SKM-1 (cell line): ENCODE measurements at regions not wholly inside any gene's neighbourhood (a gene's known extent, or its start where the extent isn't known, plus 50 kb on each side); places are given as distances from the start of the nearest gene placed in this dataset.
"Not testable (repeated sequence)": the region's sequence is repeated elsewhere in the genome, so short reads cannot be mapped to it uniquely, and the experiment has no call there.

ENCODE experiments used
- DNase-seq: peaks from one replicate; lab custom pipeline; 2025; ENCODE audit not compliant: unreplicated experiment; lab: John Stamatoyannopoulos, UW

- DNase-seq, result no peak
Measured at GRCh38 chr1:60822252-60822651, 260.1 kb upstream of the NFIA start.

GRCh38 chr1:60821156-60821555 is 261.2 kb upstream of the NFIA start:
- no peak for DNase-seq

DNA sequence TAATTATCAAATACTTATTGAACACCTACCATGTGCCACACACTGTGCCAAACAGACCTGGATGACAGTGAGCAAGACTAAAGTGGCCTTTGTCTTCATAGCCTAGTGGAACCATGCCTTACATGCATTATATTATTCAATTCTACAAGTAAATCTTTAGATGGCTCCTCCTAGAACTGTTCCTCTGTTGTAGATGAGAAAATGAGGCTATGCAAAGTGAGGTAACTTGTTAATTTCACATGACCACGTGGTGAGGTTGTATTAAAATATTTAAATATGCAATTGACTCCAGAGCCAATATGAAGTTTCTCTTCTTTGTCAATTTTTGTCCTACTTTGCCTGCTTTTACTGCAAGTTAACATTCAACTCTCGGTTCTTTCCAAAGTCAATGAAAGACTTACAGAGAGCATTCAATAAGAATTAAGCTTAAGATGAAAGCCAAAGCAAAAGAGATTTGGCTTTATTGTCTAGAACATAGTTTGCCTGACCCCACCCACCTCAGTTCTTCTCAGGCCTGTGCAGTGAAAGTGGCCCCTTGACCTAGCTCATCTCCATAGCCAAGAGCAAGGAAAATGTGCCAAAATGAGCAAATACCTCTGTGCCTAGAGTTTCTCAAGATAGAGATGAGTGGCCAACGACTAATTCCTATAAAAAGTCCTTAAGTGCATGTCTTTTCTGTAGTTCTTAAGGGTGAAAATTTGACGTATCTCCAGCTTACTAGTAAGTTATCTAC is 263.2 kb upstream of the NFIA start:
- no peak for DNase-seq

DNA sequence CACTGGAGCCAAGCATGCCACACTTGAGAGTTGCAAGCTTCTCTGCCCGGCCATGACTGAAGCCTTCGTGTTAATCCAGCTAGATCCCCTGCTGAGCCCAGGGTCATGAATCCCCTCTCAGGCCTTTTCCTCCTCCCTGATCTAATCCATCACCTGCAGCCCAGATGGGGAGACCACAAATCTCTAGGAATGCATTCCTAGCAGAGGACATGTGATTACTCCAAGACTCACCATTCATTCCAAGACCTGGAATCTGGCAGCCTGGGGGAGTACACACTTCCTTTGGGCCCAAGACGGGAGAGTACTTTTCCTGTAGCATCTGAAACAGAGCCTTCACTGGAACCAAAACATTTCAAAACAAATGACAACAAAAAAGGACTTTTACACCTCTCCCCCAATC is 269.3 kb upstream of the NFIA start:
- DNase-seq, result no peak

- DNase-seq, result no peak
Measured at GRCh38 chr1:60809204-60809980, 273.0 kb upstream of the NFIA start.

DNA sequence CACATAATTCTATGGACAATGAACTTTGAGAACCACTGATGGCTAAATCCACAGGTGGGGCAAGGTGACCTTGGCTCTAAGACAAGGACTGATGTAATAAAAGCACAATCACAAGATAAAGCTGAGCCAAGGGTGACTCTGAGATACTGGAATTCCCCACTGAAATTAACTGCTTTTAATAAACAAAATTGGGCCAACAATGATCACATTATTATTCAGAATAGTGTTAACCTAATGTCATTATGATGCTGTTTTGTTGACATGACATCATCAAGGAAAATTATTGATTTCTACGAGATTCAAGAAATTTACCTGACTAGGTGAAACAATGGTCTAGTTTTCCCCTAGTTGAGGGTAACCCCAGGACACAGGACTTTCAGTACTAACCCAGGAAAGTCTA is 273.7 kb upstream of the NFIA start:
- no peak for DNase-seq

DNA sequence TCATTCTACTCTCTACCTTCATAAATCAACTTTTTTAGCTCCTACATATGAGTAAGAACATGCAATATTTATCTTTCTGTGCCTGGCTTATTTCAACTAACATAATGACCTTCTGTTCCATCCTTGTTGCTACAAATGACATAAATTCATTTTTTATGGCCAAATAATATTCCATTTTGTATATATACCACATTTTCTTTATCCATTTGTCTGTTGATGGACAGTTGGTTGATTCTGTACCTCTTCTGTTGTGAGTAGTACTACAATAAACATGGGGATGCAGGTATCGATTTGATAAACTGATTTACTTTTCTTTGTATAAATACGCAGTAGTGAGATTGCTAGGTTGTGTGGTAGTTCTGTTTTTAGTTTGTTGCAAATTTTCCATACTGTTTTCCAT is 279.5 kb upstream of the NFIA start:
- DNase-seq, result no peak

DNA sequence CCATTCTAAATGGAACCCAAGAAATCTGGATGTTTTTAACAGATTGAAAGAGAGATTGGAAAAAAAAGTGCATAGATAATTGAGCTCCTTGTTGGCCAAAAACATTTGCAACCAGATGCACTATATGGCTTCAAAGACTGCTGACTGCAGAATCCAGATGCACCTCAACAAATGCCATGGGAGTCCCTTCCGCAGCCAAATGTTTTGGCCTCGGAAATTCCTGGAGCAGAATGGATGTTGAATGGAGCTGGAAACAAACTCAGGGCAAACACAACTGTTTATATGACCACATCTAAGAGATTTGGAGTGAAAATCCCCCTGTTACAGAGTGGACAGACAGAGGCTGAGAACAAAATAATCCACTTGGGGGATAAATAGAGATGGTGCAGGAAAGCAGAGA is 285.0 kb upstream of the NFIA start:
- no peak for DNase-seq

GRCh38 chr1:60791226-60791625 is 291.1 kb upstream of the NFIA start:
- DNase-seq, result no peak

DNA sequence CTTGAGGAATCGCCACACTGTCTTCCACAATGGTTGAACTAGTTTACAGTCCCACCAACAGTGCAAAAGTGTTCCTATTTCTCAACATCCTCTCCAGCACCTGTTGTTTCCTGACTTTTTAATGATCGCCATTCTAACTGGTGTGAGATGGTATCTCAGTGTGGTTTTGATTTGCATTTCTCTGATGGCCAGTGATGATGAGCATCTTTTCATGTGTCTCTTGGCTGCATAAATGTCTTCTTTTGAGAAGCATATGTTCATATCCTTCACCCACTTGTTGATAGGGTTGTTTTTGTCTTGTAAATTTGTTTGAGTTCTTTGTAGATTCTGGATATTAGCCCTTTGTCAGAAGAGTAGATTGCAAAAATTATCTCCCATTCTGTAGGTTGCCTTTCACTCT is 309.3 kb upstream of the NFIA start:
- DNase-seq, result not testable (repeated sequence)

GRCh38 chr1:60769082-60769481 is 313.3 kb upstream of the NFIA start:
- DNase-seq, result no peak

GRCh38 chr1:60765204-60765603 is 317.2 kb upstream of the NFIA start:
- peak; percentile 29 for DNase-seq

- DNase-seq, result no peak
Measured at GRCh38 chr1:60764489-60764888, 317.9 kb upstream of the NFIA start.

- no peak for DNase-seq
Measured at GRCh38 chr1:60763741-60764140, 318.6 kb upstream of the NFIA start.

DNA sequence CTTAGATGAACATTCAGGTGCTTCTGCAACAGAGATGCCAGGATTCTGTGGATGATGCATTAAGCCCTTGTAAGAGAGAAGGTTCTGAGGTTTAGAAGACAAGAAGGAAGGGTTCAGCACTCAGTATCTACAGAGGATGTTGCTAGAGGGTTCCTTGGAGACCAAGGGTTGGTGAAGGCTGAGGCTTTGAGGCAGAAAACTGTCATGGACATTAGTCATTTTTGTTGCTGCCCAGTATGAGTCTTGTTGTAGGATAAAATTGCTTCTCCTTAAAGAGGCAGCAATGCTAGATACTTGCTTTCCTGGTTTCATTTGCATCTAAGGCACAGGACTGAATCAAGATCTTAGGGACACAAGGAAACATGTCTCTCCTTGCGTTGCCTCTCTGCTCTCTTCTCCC is 319.4 kb upstream of the NFIA start:
- no peak for DNase-seq

DNA sequence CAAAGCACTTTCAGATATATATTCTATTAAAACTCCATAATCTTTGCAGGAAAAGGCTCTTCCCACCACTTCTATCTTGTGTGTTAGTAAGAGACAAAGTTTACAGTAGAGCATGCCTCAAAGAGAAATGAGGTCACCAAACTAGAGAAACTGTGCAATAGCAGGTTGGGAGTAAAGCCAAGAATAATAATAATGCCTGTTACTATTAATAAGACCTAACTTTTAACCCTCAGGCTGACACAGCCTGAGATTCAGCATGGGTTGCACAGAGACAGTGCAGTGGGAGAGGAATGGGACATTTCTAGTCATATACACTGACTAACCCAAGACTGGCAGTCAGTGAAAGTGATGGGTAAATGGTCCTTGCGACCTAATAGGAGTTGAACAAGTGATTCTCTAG is 320.2 kb upstream of the NFIA start:
- DNase-seq, result no peak

DNA sequence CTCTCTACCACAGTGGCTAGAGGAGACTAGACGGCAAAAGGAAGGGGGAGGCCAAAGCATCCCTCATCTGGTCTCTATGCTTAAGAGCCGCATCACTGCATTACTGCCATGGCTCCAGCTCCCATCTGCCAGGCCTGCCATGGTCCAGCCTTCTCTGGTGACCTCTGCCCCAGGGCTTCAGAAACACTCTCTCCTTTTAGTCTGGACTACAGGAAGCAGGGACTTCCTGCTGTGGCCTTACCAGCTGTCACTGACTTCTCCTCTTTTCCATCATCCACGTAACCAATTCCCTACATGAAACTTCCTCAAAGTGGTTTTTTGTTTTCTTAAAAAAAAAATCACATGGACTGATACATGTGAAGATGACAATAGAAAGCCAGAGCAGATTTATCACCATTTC is 323.1 kb upstream of the NFIA start:
- no peak for DNase-seq

DNA sequence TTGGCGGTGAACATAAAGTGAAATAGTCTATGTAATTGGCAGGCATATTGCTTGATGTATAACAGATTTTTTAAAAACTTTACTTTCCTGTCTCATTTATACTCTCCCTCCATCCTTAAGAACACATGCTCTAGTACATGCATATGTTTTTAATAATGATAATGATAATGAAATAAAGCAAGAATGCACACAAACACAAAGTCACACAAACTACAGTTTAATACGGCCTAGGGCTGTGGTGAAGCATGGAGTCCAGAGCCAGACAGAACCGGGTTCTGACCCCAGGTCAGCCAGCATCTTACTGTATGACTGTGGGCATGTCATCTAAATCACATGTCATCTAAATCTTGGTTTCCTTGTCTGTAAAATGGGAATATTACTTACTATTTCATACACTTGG is 324.9 kb upstream of the NFIA start:
- DNase-seq, result no peak

GRCh38 chr1:60753036-60753900 is 329.1 kb upstream of the NFIA start:
- no peak for DNase-seq

GRCh38 chr1:60751306-60751705 is 331.1 kb upstream of the NFIA start:
- DNase-seq, result no peak

GRCh38 chr1:60747353-60747752 is 335.0 kb upstream of the NFIA start:
- DNase-seq, result no peak
